ENCODE measurements at regions not wholly inside any gene's neighbourhood (a gene's known extent, or its start where the extent isn't known, plus 50 kb on each side); places are given as distances from the start of the nearest gene placed in this dataset.

DNA sequence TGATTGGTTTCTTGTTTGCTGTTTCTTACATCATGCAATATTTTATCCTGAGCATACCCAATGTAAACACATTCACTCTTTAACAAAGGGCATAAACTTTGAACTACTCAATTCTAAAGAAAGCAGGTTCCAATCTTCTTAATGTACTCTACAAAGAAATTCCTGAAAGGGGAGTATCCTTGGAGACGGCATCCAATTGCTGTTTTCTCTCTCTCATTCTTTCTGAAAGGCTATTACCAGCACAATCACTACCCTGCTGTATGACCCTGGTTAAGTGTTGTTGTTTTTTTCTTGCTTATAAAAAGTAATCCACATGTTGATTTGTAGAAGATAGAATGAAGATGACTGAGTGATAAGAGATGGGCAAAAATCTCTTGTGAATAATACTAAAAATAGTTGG lies 176.0 kb downstream of the ZNF365 start:
- ATAC-seq (no peak), DNase-seq (ENCODE audit: low spot score) (peak; percentile 5)
- H3K4me2 ChIP-seq: no peak overlapping the region
- Mint-ChIP-seq H3K27ac (no peak overlapping the region), H3K36me3 (ENCODE audit: low read depth) (no peaks in the 10 kb centered on the region), H3K27me3 (ENCODE audit: insufficient read depth, low read depth, poor library complexity) (no peaks in the 10 kb centered on the region), H3K9me3 (no peaks in the 10 kb centered on the region), H3K4me1 (no peaks in the 10 kb centered on the region), H3K4me3 (no peak overlapping the region)
- no peaks in the 10 kb centered on the region for H3K9me2 ChIP-seq (ENCODE audit: insufficient read depth)
- TF ChIP-seq EZH2phosphoT487 (IDR thresholded peaks at IDR 0.05; ENCODE audit: unreplicated experiment) (no peak), EZH2 (IDR thresholded peaks at IDR 0.05; ENCODE audit: low read depth, unreplicated experiment) (no peak), STAT1 (IDR thresholded peaks at IDR 0.05; ENCODE audit: unreplicated experiment) (no peak), ZNF331 (CRISPR knock-in tag; IDR thresholded peaks at IDR 0.05; ENCODE audit: low read depth) (no peak), JUNB (IDR thresholded peaks at IDR 0.05; ENCODE audit: unreplicated experiment) (no peak), ZNF114 (CRISPR knock-in tag; IDR thresholded peaks at IDR 0.05) (no peak), REST (IDR thresholded peaks at IDR 0.05; ENCODE audit: unreplicated experiment) (no peak), NANOG (IDR thresholded peaks at IDR 0.05; ENCODE audit: borderline replicate concordance) (no peak), CREB1 (CRISPR knock-in tag; IDR thresholded peaks at IDR 0.05; ENCODE audit: low read depth) (no peak), POLR2AphosphoS5 (IDR thresholded peaks at IDR 0.05; ENCODE audit: low read depth) (no peak)
- TF ChIP-seq, protein P1, sequence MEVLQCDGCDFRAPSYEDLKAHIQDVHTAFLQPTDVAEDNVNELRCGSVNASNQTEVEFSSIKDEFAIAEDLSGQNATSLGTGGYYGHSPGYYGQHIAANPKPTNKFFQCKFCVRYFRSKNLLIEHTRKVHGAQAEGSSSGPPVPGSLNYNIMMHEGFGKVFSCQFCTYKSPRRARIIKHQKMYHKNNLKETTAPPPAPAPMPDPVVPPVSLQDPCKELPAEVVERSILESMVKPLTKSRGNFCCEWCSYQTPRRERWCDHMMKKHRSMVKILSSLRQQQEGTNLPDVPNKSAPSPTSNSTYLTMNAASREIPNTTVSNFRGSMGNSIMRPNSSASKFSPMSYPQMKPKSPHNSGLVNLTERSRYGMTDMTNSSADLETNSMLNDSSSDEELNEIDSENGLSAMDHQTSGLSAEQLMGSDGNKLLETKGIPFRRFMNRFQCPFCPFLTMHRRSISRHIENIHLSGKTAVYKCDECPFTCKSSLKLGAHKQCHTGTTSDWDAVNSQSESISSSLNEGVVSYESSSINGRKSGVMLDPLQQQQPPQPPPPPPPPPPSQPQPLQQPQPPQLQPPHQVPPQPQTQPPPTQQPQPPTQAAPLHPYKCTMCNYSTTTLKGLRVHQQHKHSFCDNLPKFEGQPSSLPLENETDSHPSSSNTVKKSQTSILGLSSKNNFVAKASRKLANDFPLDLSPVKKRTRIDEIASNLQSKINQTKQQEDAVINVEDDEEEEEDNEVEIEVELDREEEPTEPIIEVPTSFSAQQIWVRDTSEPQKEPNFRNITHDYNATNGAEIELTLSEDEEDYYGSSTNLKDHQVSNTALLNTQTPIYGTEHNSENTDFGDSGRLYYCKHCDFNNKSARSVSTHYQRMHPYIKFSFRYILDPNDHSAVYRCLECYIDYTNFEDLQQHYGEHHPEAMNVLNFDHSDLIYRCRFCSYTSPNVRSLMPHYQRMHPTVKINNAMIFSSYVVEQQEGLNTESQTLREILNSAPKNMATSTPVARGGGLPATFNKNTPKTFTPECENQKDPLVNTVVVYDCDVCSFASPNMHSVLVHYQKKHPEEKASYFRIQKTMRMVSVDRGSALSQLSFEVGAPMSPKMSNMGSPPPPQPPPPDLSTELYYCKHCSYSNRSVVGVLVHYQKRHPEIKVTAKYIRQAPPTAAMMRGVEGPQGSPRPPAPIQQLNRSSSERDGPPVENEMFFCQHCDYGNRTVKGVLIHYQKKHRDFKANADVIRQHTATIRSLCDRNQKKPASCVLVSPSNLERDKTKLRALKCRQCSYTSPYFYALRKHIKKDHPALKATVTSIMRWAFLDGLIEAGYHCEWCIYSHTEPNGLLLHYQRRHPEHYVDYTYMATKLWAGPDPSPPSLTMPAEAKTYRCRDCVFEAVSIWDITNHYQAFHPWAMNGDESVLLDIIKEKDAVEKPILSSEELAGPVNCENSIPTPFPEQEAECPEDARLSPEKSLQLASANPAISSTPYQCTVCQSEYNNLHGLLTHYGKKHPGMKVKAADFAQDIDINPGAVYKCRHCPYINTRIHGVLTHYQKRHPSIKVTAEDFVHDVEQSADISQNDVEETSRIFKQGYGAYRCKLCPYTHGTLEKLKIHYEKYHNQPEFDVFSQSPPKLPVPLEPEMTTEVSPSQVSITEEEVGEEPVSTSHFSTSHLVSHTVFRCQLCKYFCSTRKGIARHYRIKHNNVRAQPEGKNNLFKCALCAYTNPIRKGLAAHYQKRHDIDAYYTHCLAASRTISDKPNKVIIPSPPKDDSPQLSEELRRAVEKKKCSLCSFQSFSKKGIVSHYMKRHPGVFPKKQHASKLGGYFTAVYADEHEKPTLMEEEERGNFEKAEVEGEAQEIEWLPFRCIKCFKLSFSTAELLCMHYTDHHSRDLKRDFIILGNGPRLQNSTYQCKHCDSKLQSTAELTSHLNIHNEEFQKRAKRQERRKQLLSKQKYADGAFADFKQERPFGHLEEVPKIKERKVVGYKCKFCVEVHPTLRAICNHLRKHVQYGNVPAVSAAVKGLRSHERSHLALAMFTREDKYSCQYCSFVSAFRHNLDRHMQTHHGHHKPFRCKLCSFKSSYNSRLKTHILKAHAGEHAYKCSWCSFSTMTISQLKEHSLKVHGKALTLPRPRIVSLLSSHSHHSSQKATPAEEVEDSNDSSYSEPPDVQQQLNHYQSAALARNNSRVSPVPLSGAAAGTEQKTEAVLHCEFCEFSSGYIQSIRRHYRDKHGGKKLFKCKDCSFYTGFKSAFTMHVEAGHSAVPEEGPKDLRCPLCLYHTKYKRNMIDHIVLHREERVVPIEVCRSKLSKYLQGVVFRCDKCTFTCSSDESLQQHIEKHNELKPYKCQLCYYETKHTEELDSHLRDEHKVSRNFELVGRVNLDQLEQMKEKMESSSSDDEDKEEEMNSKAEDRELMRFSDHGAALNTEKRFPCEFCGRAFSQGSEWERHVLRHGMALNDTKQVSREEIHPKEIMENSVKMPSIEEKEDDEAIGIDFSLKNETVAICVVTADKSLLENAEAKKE (CRISPR knock-in tag; IDR thresholded peaks at IDR 0.05): no peak
- TF ChIP-seq, protein P2, sequence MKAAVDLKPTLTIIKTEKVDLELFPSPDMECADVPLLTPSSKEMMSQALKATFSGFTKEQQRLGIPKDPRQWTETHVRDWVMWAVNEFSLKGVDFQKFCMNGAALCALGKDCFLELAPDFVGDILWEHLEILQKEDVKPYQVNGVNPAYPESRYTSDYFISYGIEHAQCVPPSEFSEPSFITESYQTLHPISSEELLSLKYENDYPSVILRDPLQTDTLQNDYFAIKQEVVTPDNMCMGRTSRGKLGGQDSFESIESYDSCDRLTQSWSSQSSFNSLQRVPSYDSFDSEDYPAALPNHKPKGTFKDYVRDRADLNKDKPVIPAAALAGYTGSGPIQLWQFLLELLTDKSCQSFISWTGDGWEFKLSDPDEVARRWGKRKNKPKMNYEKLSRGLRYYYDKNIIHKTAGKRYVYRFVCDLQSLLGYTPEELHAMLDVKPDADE (IDR thresholded peaks at IDR 0.05): no peak
- TF ChIP-seq, protein P3, sequence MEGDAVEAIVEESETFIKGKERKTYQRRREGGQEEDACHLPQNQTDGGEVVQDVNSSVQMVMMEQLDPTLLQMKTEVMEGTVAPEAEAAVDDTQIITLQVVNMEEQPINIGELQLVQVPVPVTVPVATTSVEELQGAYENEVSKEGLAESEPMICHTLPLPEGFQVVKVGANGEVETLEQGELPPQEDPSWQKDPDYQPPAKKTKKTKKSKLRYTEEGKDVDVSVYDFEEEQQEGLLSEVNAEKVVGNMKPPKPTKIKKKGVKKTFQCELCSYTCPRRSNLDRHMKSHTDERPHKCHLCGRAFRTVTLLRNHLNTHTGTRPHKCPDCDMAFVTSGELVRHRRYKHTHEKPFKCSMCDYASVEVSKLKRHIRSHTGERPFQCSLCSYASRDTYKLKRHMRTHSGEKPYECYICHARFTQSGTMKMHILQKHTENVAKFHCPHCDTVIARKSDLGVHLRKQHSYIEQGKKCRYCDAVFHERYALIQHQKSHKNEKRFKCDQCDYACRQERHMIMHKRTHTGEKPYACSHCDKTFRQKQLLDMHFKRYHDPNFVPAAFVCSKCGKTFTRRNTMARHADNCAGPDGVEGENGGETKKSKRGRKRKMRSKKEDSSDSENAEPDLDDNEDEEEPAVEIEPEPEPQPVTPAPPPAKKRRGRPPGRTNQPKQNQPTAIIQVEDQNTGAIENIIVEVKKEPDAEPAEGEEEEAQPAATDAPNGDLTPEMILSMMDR (conservative IDR thresholded peaks at IDR 0.05; ENCODE audit: low read depth in 2 of 2): no peak
- H3K4me3 ChIP-seq: no peak overlapping the region
- no peak overlapping the region; the same call in 1 of the 2 replicates for H2AFZ ChIP-seq
- no peaks in the 10 kb centered on the region for H3K4me1 ChIP-seq (ENCODE audit: insufficient read depth)
- no peak overlapping the region for H3K27ac ChIP-seq (ENCODE audit: low read depth)
- H4K20me1 ChIP-seq (replicated peaks; ENCODE audit: insufficient read depth): no peaks in the 10 kb centered on the region
- no peaks in the 10 kb centered on the region for H3K36me3 ChIP-seq (ENCODE audit: insufficient read depth)
- H3K79me2 ChIP-seq (replicated peaks; ENCODE audit: insufficient read depth): no peaks in the 10 kb centered on the region
- H3F3A ChIP-seq (replicated peaks; ENCODE audit: low read depth): no peaks in the 10 kb centered on the region
- H3K27me3 ChIP-seq (ENCODE audit: insufficient read depth): no peaks in the 10 kb centered on the region
